ENCODE measurements at regions not wholly inside any gene's neighbourhood (a gene's known extent, or its start where the extent isn't known, plus 50 kb on each side); places are given as distances from the start of the nearest gene placed in this dataset.

DNA sequence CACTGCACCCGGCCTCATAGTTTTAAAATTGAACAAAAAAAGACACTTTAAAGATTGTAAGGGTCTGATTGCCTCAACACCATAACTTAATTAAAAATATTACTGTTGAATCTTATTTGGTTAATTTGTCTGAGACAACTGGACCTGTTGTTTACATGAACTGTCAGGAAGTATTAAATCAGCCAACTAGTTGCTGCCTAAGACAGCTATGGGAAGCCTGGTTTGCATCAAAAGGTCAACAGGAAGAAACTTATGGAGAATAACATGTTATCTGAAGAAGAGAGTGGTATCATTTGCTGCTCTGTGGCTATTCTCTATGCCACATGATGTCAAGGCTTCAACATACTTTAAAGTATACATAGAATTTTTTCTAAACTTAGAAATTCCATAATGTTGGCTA, 853.5 kb upstream of the ADAMTS5 start:
- no peak for DNase-seq (ENCODE audit: low read depth)

DNA sequence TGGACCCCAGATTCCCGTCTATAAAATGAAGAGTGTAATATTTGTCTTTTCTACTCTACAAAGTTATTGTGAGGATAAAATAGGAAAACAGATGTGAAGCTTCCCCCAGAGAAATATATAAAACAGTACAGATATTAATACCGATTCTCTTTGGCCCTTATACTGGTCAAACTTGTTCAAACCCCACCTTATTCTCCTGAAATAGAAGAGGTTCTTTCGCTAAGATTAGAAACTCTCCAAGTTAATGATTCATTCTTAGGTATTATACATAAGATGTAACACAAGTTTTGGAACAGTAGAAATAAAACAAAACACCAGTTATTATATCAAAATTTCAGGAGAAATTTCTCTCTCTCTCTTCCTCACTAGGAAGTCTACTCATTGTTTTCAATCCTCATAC, 852.4 kb upstream of the ADAMTS5 start:
- DNase-seq (ENCODE audit: low read depth): no peak

DNA sequence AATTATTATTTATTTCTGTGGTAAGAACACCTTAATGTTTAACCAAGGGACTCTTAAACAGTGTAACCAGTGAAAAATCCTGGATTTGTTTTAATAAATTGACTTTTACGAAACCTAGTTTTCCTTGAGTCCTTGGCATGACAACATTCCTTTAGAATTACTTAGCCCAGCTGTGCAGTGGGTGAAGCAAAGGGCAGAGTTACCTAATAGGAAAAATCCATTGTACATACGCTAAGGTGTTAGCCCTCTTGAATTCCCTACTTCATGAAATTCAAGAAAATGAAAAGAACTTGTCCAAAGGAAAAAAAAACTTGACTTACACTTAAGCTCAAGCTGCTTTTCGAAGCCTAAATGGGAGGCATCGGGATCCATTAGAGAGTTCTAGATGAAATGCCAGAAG, 852.0 kb upstream of the ADAMTS5 start:
- peak; percentile 70 for DNase-seq (ENCODE audit: low read depth)

DNA sequence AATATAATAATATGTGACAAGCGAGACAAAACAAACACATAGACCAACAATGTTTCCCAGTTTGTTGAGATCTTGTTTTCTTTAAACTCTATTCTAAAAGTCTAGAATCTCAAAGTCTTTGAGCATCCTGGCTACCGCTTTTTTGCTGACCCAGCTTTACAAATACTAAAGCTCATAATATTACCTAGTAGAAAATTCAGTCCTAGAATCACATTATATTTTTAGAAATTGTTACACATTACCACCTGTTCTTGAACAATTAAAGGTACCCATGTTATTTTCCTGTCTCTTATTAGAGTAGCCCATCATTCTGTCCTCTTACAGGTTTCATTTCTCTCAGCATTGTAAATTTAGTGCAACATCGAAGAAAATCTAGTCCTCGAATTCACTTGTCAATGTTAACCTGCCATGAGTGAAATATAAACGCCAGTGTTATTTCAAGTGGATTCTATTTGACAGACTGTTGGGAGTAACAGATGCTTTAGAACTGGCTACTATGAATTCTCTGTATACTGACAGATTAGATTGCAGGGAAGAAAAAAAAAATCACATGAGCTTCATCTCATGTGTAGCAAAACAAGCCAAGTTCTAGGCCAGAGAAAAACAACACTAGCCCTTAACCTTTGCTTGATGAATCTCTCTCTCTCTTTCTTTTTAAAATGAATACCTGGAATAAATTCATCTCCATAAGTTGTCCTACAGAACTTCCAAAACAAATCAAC, 851.2 kb upstream of the ADAMTS5 start:
- DNase-seq (ENCODE audit: low read depth): no peak

DNA sequence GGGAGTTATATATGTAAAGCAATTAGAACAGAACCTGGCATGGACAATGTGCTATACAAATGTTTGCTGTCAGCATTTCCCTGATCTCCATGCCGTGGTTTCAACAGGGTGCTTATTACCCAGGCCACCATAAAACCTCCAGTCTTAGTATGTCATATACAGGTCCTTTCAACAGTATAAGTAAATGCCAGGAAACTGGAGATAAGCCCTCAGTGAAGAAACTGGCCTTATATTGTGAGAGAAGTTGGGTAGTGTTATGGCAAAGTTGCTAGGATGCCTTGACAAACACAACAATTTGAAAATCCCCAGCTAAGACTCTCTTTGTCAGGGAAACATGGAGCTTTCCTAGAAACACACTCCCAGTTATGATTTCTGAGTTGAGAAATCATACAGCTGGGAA, 850.2 kb upstream of the ADAMTS5 start:
- peak; percentile 56 for DNase-seq (ENCODE audit: low read depth)

DNA sequence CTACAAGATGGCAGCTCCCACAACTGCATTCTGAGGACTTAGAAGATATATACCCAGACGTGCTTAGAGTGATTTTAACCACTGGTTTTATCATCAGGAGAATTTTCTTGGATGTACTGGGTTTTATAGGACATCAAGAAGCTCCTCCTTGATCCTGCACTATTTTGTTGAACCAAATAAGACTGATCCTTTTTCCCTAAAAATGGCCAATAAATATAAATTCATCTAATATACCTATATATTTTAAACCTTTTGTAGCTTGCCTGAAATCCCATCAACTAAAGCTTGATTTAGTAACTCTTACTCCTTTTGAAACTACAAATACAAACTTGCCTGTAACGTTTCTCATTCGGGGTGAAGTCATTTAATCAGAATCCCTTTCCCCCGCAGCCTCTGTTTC, 849.4 kb upstream of the ADAMTS5 start:
- no peak for DNase-seq (ENCODE audit: low read depth)

DNA sequence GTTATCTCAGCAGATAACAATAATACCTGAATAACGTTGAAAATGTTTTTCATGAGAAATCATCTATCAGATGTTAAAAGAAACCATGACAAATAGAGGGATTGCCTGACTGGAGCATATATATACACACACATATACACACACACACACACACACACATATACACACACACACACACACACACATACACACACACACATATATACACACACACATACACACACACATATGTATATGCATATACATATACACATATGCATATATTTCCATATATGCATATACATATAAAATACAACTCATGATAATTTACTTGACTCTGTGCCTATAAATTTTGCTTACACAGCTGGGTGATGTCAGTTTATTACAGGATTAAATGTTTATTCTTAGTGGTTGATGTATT, 847.3 kb upstream of the ADAMTS5 start:
- DNase-seq (ENCODE audit: low read depth): no peak

DNA sequence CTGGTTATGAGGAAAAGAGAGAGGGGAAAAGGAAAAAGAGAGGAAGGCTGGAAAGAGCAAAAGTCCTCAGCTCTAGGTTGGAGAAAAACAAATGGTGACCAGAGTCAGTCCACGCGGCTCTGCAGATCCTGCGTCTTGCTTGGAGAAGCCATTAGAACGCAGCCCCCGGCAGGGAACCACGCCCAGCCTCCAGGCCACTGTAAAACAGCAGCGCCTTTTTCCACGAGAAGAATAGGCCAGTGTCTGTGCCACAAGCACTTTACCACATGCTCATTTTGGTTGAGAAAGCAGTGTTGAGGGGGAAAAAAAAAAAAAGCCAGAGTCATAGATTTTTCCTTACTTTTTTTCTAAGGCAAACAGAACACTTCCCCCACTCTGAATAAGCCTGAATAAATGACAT, 846.9 kb upstream of the ADAMTS5 start:
- DNase-seq (ENCODE audit: low read depth): no peak

DNA sequence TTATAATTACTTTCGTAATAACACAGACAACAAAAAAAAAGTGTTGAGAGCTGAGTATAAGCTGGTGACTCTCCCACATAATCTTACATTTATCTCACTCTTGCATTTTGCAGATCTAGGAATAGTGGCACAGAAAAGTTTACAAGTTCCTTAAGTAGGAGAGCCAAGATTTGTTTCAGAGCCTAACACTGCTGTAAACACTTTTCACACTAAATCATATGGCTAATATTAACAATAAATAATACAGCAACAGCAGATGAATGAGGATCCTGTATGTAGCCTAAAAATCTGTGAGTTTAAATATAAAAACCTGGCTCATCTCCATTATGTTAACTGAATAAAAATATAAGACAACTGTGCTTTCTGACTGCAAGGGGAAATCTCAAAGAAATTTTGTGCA, 846.5 kb upstream of the ADAMTS5 start:
- no peak for DNase-seq (ENCODE audit: low read depth)

DNA sequence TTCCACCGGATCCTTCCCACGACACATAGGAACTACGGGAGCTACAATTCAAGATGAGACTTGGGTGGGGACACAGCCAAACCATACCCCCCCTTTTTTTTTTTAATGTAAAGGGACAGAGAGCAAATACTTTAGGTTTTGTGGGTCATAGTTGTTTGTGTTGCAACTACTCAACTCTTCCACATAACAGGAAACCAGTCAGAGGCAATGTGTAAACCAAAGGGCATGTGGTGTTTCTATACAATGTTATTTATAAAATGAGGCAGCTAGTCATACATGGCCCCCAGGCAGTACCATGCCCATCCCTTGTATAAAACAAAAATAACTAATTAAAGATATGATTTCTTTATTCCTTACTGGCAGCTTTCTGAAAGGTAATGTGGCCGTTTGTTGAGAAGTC, 845.4 kb upstream of the ADAMTS5 start:
- DNase-seq (ENCODE audit: low read depth): no peak

DNA sequence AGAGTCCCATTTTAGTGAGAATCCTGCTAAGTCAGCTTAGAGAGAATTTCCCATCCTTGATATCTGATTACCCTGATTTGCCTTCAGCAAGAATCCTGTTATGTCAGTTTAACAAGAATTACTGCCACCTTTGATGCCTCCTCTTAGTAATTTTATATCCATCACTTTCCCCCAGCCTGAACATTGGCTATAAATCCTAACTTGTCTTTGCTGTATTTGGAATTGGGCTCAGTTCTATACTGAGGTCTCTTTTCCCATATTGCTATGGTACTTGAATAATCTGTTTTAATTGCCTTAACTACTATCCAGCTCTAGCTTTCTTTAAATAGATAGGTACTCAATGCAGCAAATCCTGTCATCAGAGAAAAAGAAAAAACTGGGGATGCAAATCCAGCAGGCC, 842.0 kb upstream of the ADAMTS5 start:
- no peak for DNase-seq (ENCODE audit: low read depth)

DNA sequence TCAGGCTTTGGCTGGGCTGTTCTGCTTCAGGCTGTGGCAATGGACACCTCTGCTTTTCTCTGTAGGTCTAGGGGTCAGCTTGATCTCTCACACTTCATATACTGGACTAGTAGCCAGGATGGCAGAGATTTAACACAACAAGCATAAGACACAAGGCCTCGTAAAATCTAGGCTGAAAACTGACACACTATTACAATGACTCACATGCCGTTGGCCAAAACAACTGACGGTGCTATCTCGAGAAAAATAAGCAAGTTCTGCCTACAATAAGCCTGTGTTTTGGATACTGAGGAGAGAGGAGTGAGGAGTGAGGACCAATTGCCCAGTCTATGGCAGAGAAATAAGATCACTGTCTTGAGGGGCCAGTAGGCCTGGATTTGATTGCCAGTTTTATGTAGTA, 840.7 kb upstream of the ADAMTS5 start:
- peak; percentile 80 for DNase-seq (ENCODE audit: low read depth)

DNA sequence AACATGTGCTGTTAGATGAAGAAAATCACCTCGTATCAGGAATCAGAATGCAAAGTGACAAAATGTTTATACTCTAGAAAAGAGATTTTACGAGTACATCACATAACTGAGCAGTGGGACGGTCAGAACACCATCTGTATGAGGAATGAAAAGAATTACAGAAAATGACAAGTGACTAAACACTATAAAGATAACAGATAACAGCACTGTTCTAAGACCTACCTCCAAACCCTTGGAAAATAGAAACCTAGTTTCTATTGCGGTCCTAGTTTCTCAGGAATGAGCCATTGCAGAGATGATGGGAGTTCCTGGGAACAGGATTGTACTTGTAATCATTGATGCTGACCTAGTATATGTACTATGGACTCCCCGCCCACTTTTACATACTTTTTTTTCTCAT, 839.4 kb upstream of the ADAMTS5 start:
- peak; percentile 74 for DNase-seq (ENCODE audit: low read depth)

DNA sequence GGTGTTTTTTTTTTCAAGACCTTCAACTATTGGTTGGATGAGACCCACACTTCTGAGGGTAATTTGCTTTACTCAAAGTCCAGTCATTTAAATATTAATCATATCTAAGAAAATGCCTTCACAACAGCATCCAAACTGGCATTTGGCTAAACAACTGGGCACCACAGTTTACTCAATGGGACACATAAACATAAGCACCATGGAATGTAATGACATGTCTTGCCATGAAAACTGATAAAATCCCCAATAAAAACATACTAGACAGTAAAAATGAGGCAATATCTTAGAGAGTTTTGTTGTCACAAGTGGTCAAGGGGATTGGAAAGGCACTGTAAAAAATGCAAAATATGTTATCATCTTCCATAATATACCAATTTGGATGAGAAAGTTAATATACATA, 838.8 kb upstream of the ADAMTS5 start:
- DNase-seq (ENCODE audit: low read depth): peak; percentile 38

DNA sequence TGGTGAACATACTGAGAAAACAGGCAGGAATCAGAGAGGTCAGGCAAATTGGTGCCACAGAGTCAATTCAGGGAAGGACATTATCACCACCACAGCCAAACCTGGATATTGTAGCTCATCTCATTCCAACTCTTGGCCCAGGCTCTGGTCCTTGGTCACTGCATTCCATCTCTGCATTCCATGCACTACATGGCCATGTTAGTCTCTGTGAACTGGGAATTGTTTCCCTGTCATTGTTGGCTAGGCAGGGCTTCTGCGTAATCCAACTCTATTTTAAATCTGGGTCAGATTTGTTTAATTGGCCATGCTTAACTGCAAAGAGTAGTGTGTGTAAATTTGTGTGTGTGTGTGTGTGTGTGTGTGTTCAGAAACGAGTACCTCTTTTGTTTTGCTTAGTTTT, 837.6 kb upstream of the ADAMTS5 start:
- no peak for DNase-seq (ENCODE audit: low read depth)

DNA sequence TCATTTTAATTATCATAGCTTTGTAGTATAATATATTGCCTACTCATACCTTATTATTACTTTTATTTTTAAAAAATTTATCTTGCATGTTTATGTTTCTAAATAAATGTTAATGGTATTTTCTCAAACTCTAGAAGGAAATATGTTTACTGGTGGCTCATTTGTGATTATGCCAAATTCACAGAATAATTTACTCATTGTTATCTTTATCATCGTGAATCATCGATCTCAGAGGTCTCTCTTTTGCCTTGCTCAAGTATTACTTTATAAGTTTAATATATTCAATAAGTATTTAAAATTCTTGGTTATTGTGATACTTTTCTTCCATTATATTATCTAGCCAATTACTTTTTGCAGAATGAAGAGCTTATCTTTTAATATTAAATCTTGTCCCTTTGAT, 836.7 kb upstream of the ADAMTS5 start:
- DNase-seq (ENCODE audit: low read depth): no peak

DNA sequence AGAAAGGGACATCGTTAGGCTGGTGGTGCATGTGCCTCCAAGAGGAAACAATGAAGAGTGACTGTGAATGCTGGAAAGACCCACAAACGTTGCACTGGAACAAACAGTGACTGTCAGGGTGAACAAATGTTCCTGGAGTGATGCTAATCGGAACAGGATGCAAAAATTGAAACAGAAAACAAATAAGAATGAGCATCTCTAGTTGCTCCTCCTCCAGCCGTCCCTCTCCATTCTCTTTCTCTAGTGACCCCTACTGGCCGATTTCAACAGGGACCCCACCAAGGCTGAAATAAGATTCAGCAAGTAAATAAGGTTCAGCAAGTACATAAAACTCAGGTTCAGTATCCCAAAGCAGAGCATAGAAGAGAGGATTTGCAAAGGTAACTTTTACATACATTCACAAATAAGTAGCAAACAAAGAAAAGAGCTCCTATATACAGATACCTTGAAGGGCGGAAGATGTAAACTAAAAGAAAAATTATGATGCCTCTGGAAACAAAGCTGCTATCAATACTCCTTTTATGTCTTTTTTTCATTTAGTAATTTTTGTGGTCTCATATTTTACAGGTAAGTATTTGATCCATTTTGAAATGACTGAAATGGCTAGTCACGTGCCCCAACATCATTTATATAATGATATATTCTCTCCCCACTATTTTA, 836.1 kb upstream of the ADAMTS5 start:
- peak; percentile 56 for DNase-seq (ENCODE audit: low read depth)

DNA sequence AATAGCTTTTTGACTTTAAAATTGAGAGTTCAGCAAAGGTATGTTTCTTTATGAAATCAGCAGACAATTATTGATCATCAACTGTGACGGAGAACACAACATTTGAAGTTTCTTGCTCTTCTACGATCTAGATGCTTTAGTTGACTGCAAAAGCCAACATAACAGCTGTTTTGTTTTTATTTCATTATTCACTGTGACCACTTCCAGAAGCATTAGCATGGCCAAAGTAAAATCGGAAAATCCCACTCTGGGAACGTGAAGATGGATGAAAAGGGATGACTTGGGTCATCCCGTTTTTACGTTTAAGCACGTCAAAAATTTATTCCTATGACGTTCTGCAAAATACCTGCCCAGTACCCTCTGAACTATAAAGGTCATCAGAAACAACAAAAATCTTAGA, 833.0 kb upstream of the ADAMTS5 start:
- no peak for DNase-seq (ENCODE audit: low read depth)

DNA sequence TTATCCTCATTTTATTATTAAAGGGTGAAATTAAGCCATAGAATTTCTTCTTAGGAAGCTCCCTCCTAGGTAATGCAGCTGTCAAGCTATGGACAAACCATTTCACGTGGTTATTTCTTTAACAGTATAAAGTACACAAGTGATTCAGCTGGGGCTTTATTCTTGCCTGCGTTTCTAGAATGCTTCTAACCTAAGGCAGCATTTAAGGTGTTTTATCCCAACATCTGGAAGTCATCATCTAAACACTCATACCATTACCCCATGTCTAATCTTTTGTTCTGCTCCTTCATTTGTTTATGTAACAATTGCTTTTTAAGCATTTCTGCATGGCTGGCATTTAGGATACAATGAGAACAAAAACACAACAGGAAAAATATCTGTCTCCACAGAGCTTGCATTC, 829.2 kb upstream of the ADAMTS5 start:
- peak; percentile 46 for DNase-seq (ENCODE audit: low read depth)

DNA sequence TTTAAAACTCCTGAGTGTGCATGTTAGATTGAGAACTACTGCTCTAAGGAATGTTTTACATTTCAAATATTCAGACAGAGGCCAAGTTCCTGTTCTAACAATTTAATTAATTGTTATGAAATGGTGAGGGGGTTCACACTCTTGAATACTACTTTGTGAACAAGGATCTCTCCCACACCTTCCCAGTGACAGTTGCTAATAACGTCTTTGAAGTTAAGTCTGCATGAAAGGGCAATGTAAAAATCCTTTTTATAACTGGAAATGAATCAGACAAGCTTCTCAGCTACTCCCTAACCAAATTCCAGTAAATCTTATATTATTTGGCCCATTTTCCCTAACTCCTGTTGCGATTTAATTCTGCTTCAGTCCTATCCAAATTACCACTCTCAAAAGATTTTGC, 828.5 kb upstream of the ADAMTS5 start:
- no peak for DNase-seq (ENCODE audit: low read depth)

DNA sequence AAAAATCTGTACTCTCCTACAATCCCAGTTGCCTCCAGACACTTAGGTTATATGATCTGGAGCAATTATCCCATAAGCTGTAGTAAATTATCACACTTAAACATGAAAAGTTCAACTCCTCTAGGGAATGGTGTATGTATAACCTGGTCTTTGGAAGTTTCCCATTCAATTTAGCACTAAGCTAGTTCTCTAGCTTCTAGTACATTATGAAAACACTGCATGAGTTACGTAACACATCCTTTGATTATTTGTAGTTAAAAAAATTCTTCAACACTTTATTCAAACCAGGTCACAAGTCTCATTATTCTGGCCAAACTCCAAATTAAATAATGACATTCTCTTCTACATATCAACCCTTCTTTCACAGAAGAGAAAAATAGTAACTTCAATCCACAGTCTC, 827.0 kb upstream of the ADAMTS5 start:
- DNase-seq (ENCODE audit: low read depth): no peak

DNA sequence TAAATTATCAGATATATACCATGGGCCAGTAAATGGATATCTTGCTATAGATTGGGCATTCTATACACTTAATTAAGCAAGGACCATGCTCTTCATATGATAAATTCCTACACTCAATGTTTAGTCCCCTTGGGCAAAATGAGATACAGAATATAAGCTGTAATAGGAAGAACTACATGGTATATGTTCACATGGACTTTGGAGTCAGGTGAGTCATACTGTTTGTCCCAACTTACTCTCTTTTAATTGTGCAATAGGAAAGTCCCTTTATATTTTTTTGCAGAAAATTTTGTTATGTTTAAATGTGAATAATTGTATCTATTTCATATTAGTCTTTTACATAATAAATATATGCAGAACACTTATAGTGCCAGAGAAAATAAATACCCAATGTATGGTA, 820.2 kb upstream of the ADAMTS5 start:
- no peak for DNase-seq (ENCODE audit: low read depth)

DNA sequence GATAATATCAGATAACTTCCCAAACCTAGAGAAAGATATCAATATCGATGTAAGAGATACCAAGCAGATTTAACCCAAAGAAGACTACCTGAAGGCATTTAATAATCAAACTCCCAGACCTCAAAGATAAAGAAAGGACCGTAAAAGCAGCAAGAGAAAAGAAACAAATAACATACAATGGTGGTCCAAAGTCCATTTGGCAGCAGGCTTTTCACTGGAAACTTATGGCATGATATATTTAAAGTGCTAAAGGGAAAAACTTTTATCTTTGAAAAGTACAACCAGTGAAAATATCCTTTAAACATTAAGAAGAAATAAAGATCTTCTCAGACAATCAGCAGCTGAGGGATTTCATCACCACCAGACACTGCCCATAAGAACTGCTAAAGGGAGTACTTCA, 812.7 kb upstream of the ADAMTS5 start:
- DNase-seq (ENCODE audit: low read depth): no peak
